HepG2 (cell line): ENCODE measurements at regions not wholly inside any gene's neighbourhood (a gene's known extent, or its start where the extent isn't known, plus 50 kb on each side); places are given as distances from the start of the nearest gene placed in this dataset.
A peak's percentile ranks its signal among the peaks of the same experiment; 100 is the strongest.

Experiments
- ATAC-seq: fragments of 200-7000 bp; cut with Tn5 transposase; 3 replicates; pipeline ENCODE4 v1.9.1; 2020; ENCODE audit warnings: mild to moderate bottlenecking, moderate library complexity
- BruUV-seq: library from RNA; stranded (reverse); fragments of 400-500 nt; replicated peaks from 2 replicates; lab custom pipeline; 2021; lab: Mats Ljungman, UMichigan
- CTCF ChIA-PET: fragments of 300-600 bp; formaldehyde crosslinking; extraction: SDS; loops from one replicate; lab custom pipeline; 2021; ENCODE audit warnings: low total read pairs, inconsistent platforms, low intra/inter-chr PET ratio; lab: Yijun Ruan, JAX
- POLR2A ChIA-PET: fragments of 350-600 bp; sonication (Branson Sonifier 250); formaldehyde crosslinking; loops from one replicate; lab custom pipeline; 2020; ENCODE audit warnings: antibody characterized with exemption, inconsistent platforms; lab: Yijun Ruan, JAX
- DNase-seq: peaks from one replicate; pipeline ENCODE4 v3.0.0-alpha.2; 2015; ENCODE audit warnings: low spot score
- FAIRE-seq: peaks from 3 replicates; lab custom pipeline; 2011; peaks lifted over from hg19 to GRCh38; lab: Jason Lieb, UNC
- H2AFZ ChIP-seq: one replicate; pipeline ENCODE4 v1.6.1; 2011; ENCODE audit warnings: low read length, inconsistent platforms
- H3K27ac ChIP-seq: fragments of 300-600 bp; 3 replicates; pipeline ENCODE4 v1.8.0; 2011; ENCODE audit warnings: mixed run types, mild to moderate bottlenecking, mixed read lengths, low read length, inconsistent platforms; ENCODE audit not compliant: insufficient read depth; ENCODE audit errors: extremely low read length
- H3K27me3 ChIP-seq, 2 experiments: fragments of 200-600 bp in 1 of 2; 2 replicates in 1 of 2; 3 replicates in 1 of 2; pipeline versions ENCODE4 v1.6.0 to v1.8.0; 2011; ENCODE audit warnings: low read length in 2 of 2, mild to moderate bottlenecking in 2 of 2, moderate library complexity in 2 of 2, inconsistent platforms in 1 of 2; ENCODE audit not compliant: insufficient read depth in 2 of 2, control insufficient read depth in 1 of 2
- H3K36me3 ChIP-seq, 2 experiments: fragments of 200-600 bp in 1 of 2; replicated peaks in 1 of 2; 2 replicates in 1 of 2; 3 replicates in 1 of 2; pipeline versions ENCODE4 v1.5.1 to v1.8.0; 2011; ENCODE audit warnings: low read length in 2 of 2, inconsistent platforms in 1 of 2; ENCODE audit not compliant: insufficient read depth in 2 of 2, control insufficient read depth in 1 of 2
- H3K4me1 ChIP-seq: 2 replicates; pipeline ENCODE4 v1.5.1; 2012; ENCODE audit warnings: low read length, inconsistent platforms; ENCODE audit not compliant: insufficient read depth
- H3K4me2 ChIP-seq: 2 replicates; pipeline ENCODE4 v1.6.0; 2011; ENCODE audit warnings: low read depth, low read length, inconsistent platforms
- H3K4me3 ChIP-seq, 3 experiments: fragments of 200-600 bp in 1 of 3; sonication (generic), shearing (Covaris generic) in 1 of 3; replicated peaks in 1 of 3; 2 replicates each; pipeline ENCODE4 v1.5.1; 2011 to 2016; ENCODE audit warnings: low read length in 3 of 3, inconsistent platforms in 2 of 3, low read depth in 2 of 3, mild to moderate bottlenecking in 2 of 3, control low read depth in 1 of 3, mixed read lengths in 1 of 3; ENCODE audit not compliant: insufficient read depth in 1 of 3
- H3K79me2 ChIP-seq: one replicate; pipeline ENCODE4 v1.6.1; 2011; ENCODE audit warnings: low read length, inconsistent platforms; ENCODE audit not compliant: insufficient read depth
- H3K9ac ChIP-seq: 2 replicates; pipeline ENCODE4 v1.6.0; 2011; ENCODE audit warnings: mild to moderate bottlenecking, low read depth, low read length, inconsistent platforms; ENCODE audit not compliant: insufficient read depth
- H3K9me3 ChIP-seq: 2 replicates; pipeline ENCODE4 v1.5.1; 2012; ENCODE audit warnings: mild to moderate bottlenecking, low read length
- H4K20me1 ChIP-seq: 2 replicates; pipeline ENCODE4 v1.6.0; 2011; ENCODE audit warnings: inconsistent platforms, mild to moderate bottlenecking, low read length, moderate library complexity; ENCODE audit not compliant: insufficient read depth
- RAD51 ChIP-seq: fragments of 450-650 bp; IDR thresholded peaks from 2 replicates; pipeline ENCODE4 v1.6.1; 2016; ENCODE audit warnings: borderline replicate concordance
- SP2 ChIP-seq: sonication (generic); formaldehyde crosslinking; IDR thresholded peaks from 2 replicates; pipeline ENCODE4 v1.5.1; 2020; ENCODE audit warnings: mild to moderate bottlenecking, missing genetic modification reagents
- ZNF318 ChIP-seq: sonication (generic); formaldehyde crosslinking; IDR thresholded peaks from 2 replicates; pipeline ENCODE4 v1.4.0; 2020; ENCODE audit warnings: mild to moderate bottlenecking, missing genetic modification reagents
- ZNF770 ChIP-seq: sonication (generic); formaldehyde crosslinking; IDR thresholded peaks from 2 replicates; pipeline ENCODE4 v1.5.0; 2020; ENCODE audit warnings: mild to moderate bottlenecking, missing genetic modification reagents
- WGBS: methylation state at CpG from one replicate; pipeline ENCODE4 v1.1.6; 2017; ENCODE audit warnings: low lambda C conversion rate; 5-methylcytosine and 5-hydroxymethylcytosine counted together
- in situ Hi-C: cut with HindIII; loops from 2 replicates; pipeline ENCODE4 v1.10.0; 2017; ENCODE audit warnings: low pct_unique_long_range_greater_than_20kb; ENCODE audit not compliant: extremely low pct_ligation_motif_present
- intact Hi-C: fragments of 100-400 bp; cut with micrococcal nuclease; formaldehyde crosslinking; loops from one replicate; pipeline ENCODE4 v1.10.0; 2022; ENCODE audit not compliant: unreplicated experiment

GRCh38 chr1:159370855-159371254 is 61.1 kb upstream of the OR10J4 start:
- POLR2A ChIA-PET: no interaction called here

More at GRCh38 chr1:159370855-159371254, 61.1 kb upstream of the OR10J4 start:
- TF ChIP-seq ZNF770 (CRISPR knock-in tag) (no peak), SP2 (CRISPR knock-in tag) (no peak), RAD51 (peak; percentile 55; the same call in 1 of the 2 replicates), ZNF318 (CRISPR knock-in tag) (no peak)
- Histone ChIP-seq H3K4me1 (no peaks in the 10 kb centered on the region), H2AFZ (no peak overlapping the region), H3K4me2 (no peak overlapping the region), H3K4me3 (no peak overlapping the region), H3K9ac (no peak overlapping the region), H3K9me3 (peaks cover 57% of the 10 kb centered on the region), H3K27ac (no peak overlapping the region), H3K79me2 (no peaks in the 10 kb centered on the region), H3K27me3 (no peaks in the 10 kb centered on the region), H3K36me3 (no peaks in the 10 kb centered on the region), H4K20me1 (no peaks in the 10 kb centered on the region)
- 47% methylated on average over 4 of the region's 4 CpGs for WGBS
- intact Hi-C loops: no loop called here
- ATAC-seq: no peak
- in situ Hi-C loops: no loop called here
- CTCF ChIA-PET: no interaction called here
- BruUV-seq: no TSS peak
- FAIRE-seq: no peak
- no peak for DNase-seq
